CD14-positive monocyte (primary cell): ENCODE measurements at regions not wholly inside any gene's neighbourhood (a gene's known extent, or its start where the extent isn't known, plus 50 kb on each side); places are given as distances from the start of the nearest gene placed in this dataset.

ENCODE experiments used
- DNase-seq, 3 donors: peaks; one replicate each; pipeline ENCODE4 v3.0.0-alpha.2; 2011 to 2022
- H2AFZ ChIP-seq: 2 replicates; pipeline ENCODE4 v1.6.0; 2012; ENCODE audit warnings: mild to moderate bottlenecking, low read depth, low read length, inconsistent platforms; ENCODE audit not compliant: insufficient read depth, poor library complexity, severe bottlenecking
- H3K27ac ChIP-seq, 2 donors: 1 replicate in 1 of 2; 2 replicates in 1 of 2; pipeline ENCODE4 v1.5.1; 2012 to 2013; ENCODE audit warnings: low read length in 2 of 2, control low read depth in 1 of 2, inconsistent platforms in 1 of 2, low read depth in 1 of 2, mild to moderate bottlenecking in 1 of 2
- H3K27me3 ChIP-seq, 2 donors: one replicate each; pipeline versions ENCODE4 v1.6.0 to v1.6.1; 2011 to 2013; ENCODE audit warnings: low read length in 2 of 2; ENCODE audit not compliant: control insufficient read depth in 2 of 2, insufficient read depth in 2 of 2
- H3K36me3 ChIP-seq, 2 donors: replicated peaks in 1 of 2; 1 replicate in 1 of 2; 2 replicates in 1 of 2; pipeline versions ENCODE4 v1.5.1 to v1.6.1; 2012 to 2013; ENCODE audit warnings: low read length in 2 of 2, control low read depth in 1 of 2, inconsistent platforms in 1 of 2, mild to moderate bottlenecking in 1 of 2; ENCODE audit not compliant: insufficient read depth in 2 of 2, control insufficient read depth in 1 of 2
- H3K4me1 ChIP-seq, 2 donors: 1 replicate in 1 of 2; 2 replicates in 1 of 2; pipeline versions ENCODE4 v1.5.1 to v1.6.1; 2012 to 2013; ENCODE audit warnings: low read length in 2 of 2, control low read depth in 1 of 2, inconsistent platforms in 1 of 2, mild to moderate bottlenecking in 1 of 2, moderate library complexity in 1 of 2; ENCODE audit not compliant: insufficient read depth in 2 of 2, control insufficient read depth in 1 of 2
- H3K4me2 ChIP-seq: replicated peaks from 2 replicates; pipeline ENCODE3; 2012; ENCODE audit warnings: low read length, moderate library complexity, mild to moderate bottlenecking; ENCODE audit not compliant: poor library complexity, severe bottlenecking; ENCODE audit errors: extremely low read depth
- H3K4me3 ChIP-seq, 3 experiments: fragments of 200-600 bp in 1 of 3; sonication (generic) in 1 of 3; replicated peaks in 1 of 3; 1 replicate in 2 of 3; 2 replicates in 1 of 3; pipeline ENCODE4 v1.5.1; 2011 to 2013; ENCODE audit warnings: low read length in 3 of 3, mild to moderate bottlenecking in 3 of 3, control low read depth in 2 of 3, low read depth in 2 of 3, inconsistent platforms in 1 of 3, moderate library complexity in 1 of 3
- H3K79me2 ChIP-seq: 2 replicates; pipeline ENCODE4 v1.6.0; 2012; ENCODE audit warnings: mild to moderate bottlenecking, control low read depth, inconsistent platforms, low read length, moderate library complexity; ENCODE audit not compliant: insufficient read depth
- H3K9ac ChIP-seq: 2 replicates; pipeline ENCODE4 v1.6.0; 2017; ENCODE audit warnings: low read length, mild to moderate bottlenecking; ENCODE audit not compliant: insufficient read depth, poor library complexity, severe bottlenecking
- H3K9me3 ChIP-seq, 2 donors: replicated peaks in 1 of 2; 1 replicate in 1 of 2; 2 replicates in 1 of 2; pipeline versions ENCODE4 v1.5.1 to v1.6.1; 2012 to 2013; ENCODE audit warnings: low read length in 2 of 2, control low read depth in 1 of 2; ENCODE audit not compliant: control insufficient read depth in 1 of 2, insufficient read depth in 1 of 2
- H4K20me1 ChIP-seq: 2 replicates; pipeline ENCODE4 v1.6.0; 2012; ENCODE audit warnings: mild to moderate bottlenecking, low read length, control low read depth, moderate library complexity; ENCODE audit not compliant: insufficient read depth
- H3K27ac Mint-ChIP-seq, 7 donors: one replicate each; pipeline ENCODE4 v1.8.0; 2020; ENCODE audit warnings: mild to moderate bottlenecking in 7 of 7, mixed read lengths in 7 of 7, moderate library complexity in 6 of 7, inconsistent platforms in 2 of 7
- H3K27me3 Mint-ChIP-seq, 3 donors: one replicate each; pipeline ENCODE4 v1.8.0; 2021 to 2022; ENCODE audit warnings: low read depth in 3 of 3, mild to moderate bottlenecking in 3 of 3, mixed read lengths in 3 of 3, moderate library complexity in 3 of 3, inconsistent platforms in 1 of 3
- H3K36me3 Mint-ChIP-seq, 2 donors: one replicate each; pipeline ENCODE4 v1.8.0; 2020; ENCODE audit warnings: mixed read lengths in 2 of 2, inconsistent platforms in 1 of 2, mild to moderate bottlenecking in 1 of 2
- H3K4me1 Mint-ChIP-seq: one replicate; pipeline ENCODE4 v1.8.0; 2020; ENCODE audit warnings: mild to moderate bottlenecking, mixed read lengths
- H3K4me3 Mint-ChIP-seq, 2 donors: one replicate each; pipeline ENCODE4 v1.8.0; 2020; ENCODE audit warnings: mild to moderate bottlenecking in 2 of 2, mixed read lengths in 2 of 2, moderate library complexity in 1 of 2
- H3K9me3 Mint-ChIP-seq, 7 donors: one replicate each; pipeline ENCODE4 v1.8.0; 2020 to 2022; ENCODE audit warnings: mixed read lengths in 7 of 7, mild to moderate bottlenecking in 6 of 7, moderate library complexity in 6 of 7, inconsistent platforms in 2 of 7
- CTCF ChIP-seq: fragments of 200-600 bp; IDR thresholded peaks from one replicate; pipeline ENCODE4 v1.8.0; 2022; ENCODE audit warnings: antibody characterized with exemption, mild to moderate bottlenecking
- WGBS: methylation state at CpG from one replicate; pipeline ENCODE4 v1.1.5; 2013; ENCODE audit warnings: missing lambda C conversion rate; ENCODE audit not compliant: insufficient coverage; 5-methylcytosine and 5-hydroxymethylcytosine counted together
- intact Hi-C, 2 donors: fragments of 100-400 bp; cut with micrococcal nuclease; formaldehyde crosslinking; loops; one replicate each; pipeline versions ENCODE4 v1.15.0 to v1.15.1; 2023

- Histone ChIP-seq H3K27me3 (no peaks in the 10 kb centered on the region), H3K9me3 (no peaks in the 10 kb centered on the region), H3K9ac (no peak overlapping the region), H3K4me2 (no peak overlapping the region), H3K36me3 (no peaks in the 10 kb centered on the region), H3K4me3 (no peak overlapping the region), H3K79me2 (no peaks in the 10 kb centered on the region), H2AFZ (no peak overlapping the region), H4K20me1 (no peaks in the 10 kb centered on the region), H3K4me1 (no peaks in the 10 kb centered on the region), H3K27ac (no peak overlapping the region)
- Mint-ChIP-seq H3K36me3 (no peaks in the 10 kb centered on the region), H3K4me3 (no peak overlapping the region), H3K27me3 (no peaks in the 10 kb centered on the region), H3K9me3 (peaks cover 0 to 5% (median 0%) of the 10 kb centered on the region in 7 donors), H3K4me1 (no peaks in the 10 kb centered on the region), H3K27ac (no peak overlapping the region)
- WGBS, result 100% methylated on average over 2 of the region's 3 CpGs
- intact Hi-C loops, result no loop called here
- no peak for DNase-seq
- TF ChIP-seq CTCF, result no peak
These were observed 302.4 kb upstream of the EMCN start for GRCh38 chr4:100820249-100820648.

GRCh38 chr4:100819505-100819904 lies 301.7 kb upstream of the EMCN start:
- Histone ChIP-seq H3K9me3 (no peaks in the 10 kb centered on the region), H3K9ac (no peak overlapping the region), H3K4me3 (no peak overlapping the region), H3K27me3 (no peaks in the 10 kb centered on the region), H3K4me2 (no peak overlapping the region), H3K27ac (no peak overlapping the region), H3K79me2 (no peaks in the 10 kb centered on the region), H4K20me1 (no peaks in the 10 kb centered on the region), H2AFZ (no peak overlapping the region), H3K4me1 (no peaks in the 10 kb centered on the region), H3K36me3 (no peaks in the 10 kb centered on the region)
- DNase-seq, result no peak
- H3K4me1 Mint-ChIP-seq, result no peaks in the 10 kb centered on the region
- no peak for TF ChIP-seq CTCF
- H3K36me3 Mint-ChIP-seq, result no peaks in the 10 kb centered on the region
- H3K9me3 Mint-ChIP-seq, result peaks cover 0 to 6% (median 0%) of the 10 kb centered on the region in 7 donors
- no peaks in the 10 kb centered on the region for H3K27me3 Mint-ChIP-seq
- no peak overlapping the region for H3K4me3 Mint-ChIP-seq
- no peak overlapping the region for H3K27ac Mint-ChIP-seq
- intact Hi-C loops, result no loop called here
- WGBS, result 90% methylated on average over 2 of the region's 5 CpGs
